Epithelial cell of prostate (primary cell): ENCODE measurements at regions not wholly inside any gene's neighbourhood (a gene's known extent, or its start where the extent isn't known, plus 50 kb on each side); places are given as distances from the start of the nearest gene placed in this dataset.

Experiments
- DNase-seq: peaks from one replicate; pipeline ENCODE4 v3.0.0-alpha.2; 2011; ENCODE audit warnings: low read depth, low spot score
- H3K27ac ChIP-seq: fragments of 450-650 bp; 2 replicates; pipeline ENCODE4 v1.5.1; 2017; ENCODE audit warnings: mild to moderate bottlenecking

DNA sequence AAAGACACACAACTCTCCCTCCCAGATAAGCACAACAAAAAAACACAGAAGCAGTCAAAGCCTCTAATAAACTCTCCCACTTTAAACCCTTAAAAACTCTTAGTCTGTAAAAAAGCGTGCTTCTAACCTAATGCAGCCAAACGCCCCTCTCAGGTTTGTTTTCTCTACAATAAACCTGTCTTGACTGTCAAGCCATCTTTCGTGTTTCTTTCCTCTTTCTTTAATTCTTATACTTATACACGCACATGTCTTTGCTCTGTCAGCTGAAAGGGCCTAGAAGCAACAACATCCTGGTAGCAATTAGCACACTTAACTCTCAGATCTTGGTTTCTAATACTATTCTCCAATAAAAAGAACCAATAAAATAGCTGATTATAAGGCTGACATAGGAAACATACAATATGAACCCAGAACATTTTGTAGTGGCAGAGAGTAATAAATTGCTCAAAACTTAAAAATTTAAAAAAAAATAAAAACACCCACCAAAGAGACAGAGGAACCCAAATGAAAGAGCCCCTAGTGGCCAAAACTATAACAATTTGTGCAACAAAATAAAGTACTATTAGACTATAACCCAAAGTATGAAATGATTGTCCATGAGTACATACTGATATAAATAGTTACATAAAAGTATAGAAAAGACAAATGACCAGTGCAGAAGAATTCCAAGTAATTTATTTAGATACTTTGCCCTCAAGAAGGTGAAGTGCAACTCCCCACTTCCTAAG lies 440.4 kb upstream of the ADGRL3 start:
- no peak for DNase-seq
- no peak overlapping the region for H3K27ac ChIP-seq

DNA sequence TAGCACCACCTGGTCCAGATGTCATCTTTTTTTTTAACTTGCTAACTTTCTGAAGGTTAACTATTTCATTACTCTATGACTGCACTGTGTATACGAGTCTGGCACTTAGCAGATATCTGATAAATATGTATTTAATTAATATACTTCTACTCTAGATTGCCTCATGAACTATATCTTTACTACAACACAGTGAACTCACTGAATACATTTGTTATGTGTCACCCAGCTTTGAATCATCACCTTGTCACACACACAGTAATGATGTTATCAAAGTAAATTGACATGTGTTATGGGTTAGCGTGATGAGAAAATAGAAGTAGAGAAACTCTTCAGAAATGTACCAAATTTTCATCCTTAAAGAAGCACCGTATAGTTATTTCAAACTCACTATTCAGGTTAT lies 419.3 kb upstream of the ADGRL3 start:
- DNase-seq, result no peak
- H3K27ac ChIP-seq, result no peak overlapping the region

DNA sequence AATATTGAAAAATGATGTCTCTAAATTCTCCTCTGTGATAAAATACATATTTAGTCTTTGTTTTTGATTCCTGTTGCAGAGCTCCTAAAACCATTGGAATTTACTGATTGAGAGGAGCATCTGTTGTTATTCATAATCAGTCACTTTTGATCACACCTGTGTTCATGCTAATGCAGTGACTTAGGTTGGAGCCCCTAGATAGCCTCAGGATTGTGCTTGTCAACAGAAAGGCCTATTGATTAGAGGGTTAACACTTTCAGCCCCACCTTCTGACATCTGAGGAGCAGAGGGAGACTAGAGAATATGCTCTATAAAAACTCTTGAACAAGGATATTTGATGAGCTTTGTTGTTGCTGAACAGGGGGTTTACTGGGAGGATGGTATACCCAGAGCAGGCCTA lies 409.5 kb upstream of the ADGRL3 start:
- H3K27ac ChIP-seq, result no peak overlapping the region
- no peak for DNase-seq

DNA sequence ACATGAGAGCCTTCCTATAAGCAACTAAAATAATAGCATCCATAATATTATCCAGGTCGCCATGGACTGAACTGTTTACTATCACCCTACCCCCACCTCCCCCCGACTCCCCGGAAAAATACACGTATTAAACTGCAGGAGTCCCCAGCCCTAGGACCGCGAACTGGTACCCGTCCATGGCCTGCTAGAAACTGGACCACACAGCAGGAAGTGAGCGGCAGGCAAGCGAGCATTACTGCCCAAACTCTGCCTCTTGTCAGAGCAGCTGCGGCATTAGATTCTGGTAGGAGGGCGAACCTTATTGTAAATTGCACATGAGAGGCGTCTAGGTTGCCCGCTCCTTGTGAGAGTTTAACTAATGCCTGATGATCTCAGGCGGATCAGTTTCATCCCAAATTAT lies 405.8 kb upstream of the ADGRL3 start:
- no peak for DNase-seq
- H3K27ac ChIP-seq, result no peak overlapping the region

DNA sequence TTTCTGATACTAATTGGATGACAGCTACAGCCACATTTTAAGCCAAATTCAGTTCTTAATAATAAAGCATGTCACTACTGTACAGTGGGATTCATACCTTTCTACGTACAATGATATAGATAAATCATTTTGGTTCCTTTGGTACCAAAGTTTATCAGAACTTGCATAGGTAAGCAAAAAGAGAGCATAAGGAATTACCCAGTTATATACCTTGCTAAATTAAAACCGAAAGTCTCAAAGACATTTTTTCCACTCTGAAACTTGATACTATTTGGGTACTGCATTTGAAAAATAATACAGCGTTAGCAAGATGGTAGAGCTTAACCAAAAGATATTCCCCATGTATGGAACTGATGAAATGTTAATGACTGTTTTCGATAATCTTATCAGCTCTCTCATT lies 400.9 kb upstream of the ADGRL3 start:
- H3K27ac ChIP-seq, result no peak overlapping the region
- DNase-seq, result no peak

DNA sequence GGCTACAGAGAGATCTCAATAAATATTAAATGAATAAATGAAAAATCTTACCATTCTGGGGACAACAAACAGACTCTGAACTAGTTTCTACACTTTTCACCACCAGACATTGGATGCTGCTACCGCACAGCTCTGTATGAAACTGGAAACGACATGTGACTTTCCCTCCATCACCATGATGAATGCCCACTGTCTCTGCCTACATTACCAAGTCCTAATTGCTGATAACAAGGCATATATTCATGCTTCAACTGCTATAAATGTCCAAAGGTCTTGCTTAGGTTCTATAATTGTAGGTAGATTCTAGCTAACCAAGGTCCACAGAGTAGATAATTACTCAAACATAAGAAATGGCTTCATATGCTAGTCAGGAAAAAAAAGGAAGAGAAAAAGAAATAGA lies 399.4 kb upstream of the ADGRL3 start:
- no peak overlapping the region for H3K27ac ChIP-seq
- DNase-seq, result no peak

DNA sequence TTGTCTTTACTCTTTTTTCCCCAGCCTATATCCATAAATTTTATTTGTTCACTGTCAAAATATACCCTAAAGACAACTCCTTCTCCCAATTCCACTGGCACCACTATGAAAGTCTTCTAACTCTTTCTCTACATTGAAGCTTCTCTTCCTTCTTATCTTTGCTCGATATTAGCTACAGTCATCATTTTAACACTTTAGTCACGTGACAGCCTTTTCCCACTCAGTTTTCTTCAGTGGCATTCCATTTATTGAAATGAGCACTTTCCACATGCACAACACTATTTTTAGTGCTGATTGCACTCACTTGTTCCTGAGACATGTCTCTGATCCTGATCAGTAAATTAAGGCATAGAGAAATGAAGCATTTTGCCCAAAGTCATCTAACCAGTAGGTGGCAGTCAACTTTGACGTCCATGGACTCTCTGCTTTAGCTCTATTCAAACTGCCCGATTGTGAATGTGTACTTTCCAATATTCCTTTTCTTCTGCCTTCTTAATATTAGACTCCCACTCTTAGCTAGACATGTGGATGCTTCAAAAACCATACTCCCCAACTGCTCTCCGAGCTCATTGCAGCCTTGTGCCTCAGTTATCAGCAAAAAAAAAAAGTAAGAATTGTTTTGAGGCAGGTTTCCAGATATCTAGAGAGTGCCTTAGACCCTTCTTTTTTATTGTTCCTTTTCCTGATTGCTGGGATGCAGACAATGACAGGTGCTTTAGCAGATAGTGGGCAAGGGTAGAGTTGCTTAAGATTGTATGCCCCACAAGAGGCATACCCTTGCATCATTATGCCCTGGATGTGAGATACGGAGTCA lies 394.4 kb upstream of the ADGRL3 start:
- DNase-seq, result no peak
- no peak overlapping the region for H3K27ac ChIP-seq

DNA sequence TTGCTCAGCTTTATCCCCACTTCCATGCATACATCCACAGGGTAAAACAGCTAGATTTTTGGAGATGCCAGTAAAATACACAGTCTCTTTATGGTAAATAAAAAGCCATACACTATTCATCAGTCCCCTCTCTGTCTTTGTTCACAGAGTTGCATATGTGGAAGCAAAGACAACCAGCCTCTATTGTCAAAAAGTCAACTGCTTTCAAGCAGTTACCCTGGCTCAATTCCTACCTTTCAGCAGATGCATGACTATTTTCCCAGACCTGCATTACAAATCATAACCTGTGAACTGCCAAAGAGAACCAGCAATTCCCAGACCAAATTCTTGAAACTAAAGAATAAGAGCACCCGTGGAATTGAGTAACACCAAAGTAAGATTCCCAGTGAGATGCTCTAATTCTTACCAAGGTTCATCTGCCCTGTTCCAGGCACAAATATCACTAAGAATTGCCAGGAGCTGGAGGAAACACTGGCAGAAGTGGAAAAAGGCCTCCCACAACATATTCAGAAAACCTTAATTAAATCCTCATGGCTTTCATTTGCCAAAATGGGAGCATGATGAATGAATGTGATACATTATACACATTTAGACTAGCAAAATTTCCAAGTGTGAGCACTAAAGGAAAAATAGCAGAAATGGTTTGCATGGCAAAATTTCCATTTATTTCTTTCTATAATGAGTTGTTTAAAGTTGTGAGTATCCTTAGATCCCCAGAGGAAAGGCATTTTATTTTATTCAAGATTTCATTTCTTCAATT lies 391.2 kb upstream of the ADGRL3 start:
- no peak for DNase-seq
- no peak overlapping the region for H3K27ac ChIP-seq

DNA sequence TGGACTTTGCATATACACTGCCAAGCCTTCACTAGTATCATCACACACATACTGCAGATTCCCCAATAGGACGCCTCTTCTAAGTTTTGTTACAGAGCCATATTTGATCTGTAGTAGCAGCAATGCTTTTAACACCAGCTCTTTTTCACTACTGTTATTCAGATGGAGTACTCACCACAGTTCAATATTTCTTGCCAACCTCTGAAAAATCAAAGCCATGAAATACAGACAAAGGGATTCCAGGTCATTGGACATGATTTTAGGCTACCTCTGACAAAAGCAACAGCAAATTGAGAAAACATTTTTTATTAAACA lies 390.7 kb upstream of the ADGRL3 start:
- no peak for DNase-seq

DNA sequence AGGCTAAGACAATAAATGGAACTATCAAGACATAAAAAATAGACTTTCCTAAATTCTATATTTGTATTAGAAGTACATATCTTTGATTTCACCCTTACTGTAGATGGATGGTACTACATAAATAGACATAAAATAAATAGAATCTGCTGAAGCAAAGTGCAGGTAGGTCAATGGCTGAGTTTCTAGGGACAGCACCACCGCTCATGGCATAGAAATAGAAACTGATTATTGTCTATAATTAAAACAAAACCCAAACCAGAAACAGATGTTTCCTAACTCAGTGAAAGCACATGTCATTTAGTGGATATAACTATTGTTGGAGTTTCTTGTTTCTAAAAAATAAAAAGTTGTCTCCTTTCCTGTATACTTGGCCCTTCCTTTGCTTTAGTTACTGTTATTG lies 387.3 kb upstream of the ADGRL3 start:
- no peak for DNase-seq
- no peak overlapping the region for H3K27ac ChIP-seq

More for the DNA sequence above, 390.7 kb upstream of the ADGRL3 start:
- H3K27ac ChIP-seq, result no peak overlapping the region

DNA sequence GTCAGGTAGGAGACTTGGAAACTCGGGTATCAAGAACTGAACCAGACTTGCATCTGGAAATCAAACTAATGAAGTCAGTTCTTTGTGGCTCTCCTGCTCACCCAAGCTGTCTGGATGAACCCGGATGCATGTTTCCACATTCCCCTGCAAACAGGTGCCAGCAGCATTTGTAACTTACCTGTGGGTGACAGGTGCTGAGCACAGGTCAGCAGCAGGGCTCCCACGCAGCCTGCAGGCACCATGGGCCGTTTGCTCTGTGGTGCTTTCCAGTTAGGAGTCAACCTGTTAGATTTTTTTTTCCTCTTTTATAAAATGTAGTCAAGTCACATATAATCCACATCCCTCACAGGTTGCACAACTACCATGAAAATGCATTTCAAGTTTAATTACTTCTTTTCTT lies 385.6 kb upstream of the ADGRL3 start:
- H3K27ac ChIP-seq, result no peak overlapping the region
- no peak for DNase-seq

DNA sequence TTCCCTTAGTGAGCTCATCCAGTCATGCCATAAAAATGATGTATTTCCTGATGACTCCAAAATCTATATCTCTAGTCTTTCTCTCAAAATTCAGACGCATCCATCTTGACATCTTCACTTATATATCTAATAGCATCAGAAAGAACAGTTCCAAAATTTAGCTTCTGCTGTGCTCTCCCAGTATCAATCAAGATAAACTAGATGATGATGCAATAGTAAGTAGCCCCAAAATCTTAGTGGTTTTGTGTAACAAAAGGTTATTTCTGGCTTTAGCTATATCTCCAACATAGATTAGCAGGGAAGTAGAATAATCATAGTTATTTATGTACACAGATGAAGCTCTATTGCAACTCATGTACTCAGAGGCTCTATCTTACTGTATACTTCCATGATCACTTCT lies 382.5 kb upstream of the ADGRL3 start:
- DNase-seq, result no peak
- no peak overlapping the region for H3K27ac ChIP-seq

DNA sequence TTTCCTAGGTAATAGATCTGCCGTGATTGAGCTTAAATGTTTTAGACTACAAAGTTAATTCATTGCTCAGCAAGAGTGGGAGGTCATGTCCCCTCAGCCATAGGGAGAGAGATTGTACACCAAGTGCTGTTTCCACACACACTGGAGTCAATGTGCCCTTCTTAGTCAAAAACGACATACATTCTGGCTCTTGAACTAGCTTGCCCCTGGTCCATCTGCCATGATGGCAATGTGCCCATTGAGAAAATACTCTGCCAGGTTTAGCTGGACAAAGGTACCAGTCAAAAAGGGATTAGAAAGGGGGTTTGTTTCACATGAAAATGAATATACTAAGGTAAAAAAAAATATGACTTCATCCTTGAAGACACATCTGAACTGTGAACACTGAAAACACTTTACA lies 377.1 kb upstream of the ADGRL3 start:
- no peak for DNase-seq
- H3K27ac ChIP-seq, result no peak overlapping the region

DNA sequence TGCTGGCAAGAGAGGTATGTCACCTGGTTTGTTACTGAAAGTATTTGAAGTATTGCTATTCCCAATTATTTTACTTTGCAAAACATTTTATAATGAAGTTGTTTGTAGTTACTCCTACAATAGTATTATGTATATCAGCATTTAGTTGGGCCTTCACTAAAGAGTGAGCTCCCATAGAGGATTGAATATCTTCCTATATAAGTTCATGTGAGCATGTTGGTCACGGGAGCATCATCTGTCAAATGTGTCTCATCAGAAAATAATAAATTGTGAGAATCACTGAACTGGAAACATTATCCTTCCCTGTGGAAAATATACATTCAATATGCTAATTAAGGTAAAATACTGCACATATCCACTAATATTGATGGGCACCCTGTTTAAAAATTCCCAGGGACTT lies 360.1 kb upstream of the ADGRL3 start:
- no peak for DNase-seq
- H3K27ac ChIP-seq, result no peak overlapping the region

DNA sequence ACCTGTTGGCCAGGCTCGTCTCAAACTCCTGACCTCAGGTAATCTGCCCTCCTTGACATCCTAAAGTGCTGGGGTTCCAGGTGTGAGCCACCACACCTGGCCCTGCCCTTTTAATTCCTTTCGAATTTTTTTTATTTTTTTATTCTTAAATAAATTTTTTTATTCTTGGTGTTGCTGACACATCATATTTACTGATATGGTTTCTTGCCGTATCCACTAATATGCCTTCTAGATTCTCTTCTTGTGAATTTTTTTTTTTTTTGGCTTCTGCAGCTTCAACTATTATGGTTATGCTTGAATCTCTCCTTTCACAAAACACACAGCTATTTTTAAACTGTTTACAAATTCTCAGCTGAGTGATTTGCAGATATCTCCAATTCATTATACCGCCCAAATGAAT lies 353.4 kb upstream of the ADGRL3 start:
- no peak for DNase-seq
- no peak overlapping the region for H3K27ac ChIP-seq

DNA sequence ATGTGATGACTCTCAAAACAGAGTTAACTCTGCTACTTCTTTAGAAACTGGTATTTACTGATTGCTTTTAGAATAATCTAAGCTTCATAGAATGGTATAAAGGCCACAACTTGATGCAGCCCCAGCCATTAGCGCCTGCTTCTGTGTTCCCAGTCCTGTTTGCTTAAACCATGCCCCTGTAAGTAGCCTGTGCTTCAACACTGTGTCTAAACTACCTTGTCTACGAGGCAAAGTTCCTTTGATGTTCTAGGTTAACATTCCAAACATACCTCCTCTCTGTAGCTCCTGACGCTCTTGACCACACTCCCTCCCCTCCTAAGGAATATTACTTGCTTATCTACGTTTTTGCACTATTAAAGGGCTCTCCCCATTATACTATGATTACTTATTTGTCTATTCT lies 352.5 kb upstream of the ADGRL3 start:
- no peak for DNase-seq
- H3K27ac ChIP-seq, result no peak overlapping the region

DNA sequence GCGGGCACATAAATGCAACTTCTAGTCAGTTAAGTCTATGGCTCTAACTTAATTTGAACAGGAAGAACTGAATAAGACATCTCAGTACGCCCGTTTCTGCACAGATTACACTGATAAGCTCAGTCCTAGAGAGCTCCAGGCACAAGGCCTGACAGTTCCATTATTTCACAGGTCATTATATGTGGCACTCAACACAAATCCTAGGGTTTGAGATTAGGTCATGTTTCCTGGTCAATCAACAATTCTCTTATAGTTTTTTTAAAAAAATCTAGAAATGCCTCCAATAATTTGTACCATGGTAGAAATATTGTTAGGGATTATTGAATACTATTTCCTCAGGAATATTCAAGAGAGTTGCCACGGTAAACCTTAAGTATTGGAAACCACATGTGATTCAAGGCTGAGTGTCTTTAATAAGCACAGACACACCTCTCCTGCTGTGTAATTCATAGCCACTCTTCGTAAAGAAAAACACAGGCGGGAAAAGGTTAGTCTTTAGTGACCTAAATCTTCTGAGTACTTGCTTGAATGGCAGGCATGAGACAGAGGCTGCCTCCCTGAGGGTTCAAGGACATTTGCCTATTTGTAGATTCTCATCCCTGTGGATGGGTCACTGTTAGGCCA lies 342.9 kb upstream of the ADGRL3 start:
- DNase-seq, result no peak

DNA sequence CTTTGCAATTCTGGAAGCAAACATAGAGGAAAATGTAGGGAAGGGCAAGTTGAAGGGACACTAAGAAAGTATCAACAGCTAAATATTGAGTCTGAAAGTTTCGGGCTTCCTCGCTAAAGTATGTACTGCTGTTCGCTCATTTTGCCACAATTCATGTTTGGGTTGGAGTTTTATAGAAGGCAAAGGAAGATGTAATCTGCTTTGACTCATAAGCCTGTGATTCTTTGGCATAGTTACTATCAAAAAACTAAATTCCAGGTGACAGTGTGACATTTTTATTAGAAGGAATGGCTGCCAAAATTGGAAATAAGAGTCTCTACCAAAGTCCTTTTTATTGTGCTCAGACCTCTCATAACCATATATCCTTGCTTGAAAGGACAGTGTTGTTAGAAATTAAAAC lies 336.7 kb upstream of the ADGRL3 start:
- DNase-seq, result no peak
- no peak overlapping the region for H3K27ac ChIP-seq

More for the DNA sequence above, 342.9 kb upstream of the ADGRL3 start:
- H3K27ac ChIP-seq, result no peak overlapping the region

DNA sequence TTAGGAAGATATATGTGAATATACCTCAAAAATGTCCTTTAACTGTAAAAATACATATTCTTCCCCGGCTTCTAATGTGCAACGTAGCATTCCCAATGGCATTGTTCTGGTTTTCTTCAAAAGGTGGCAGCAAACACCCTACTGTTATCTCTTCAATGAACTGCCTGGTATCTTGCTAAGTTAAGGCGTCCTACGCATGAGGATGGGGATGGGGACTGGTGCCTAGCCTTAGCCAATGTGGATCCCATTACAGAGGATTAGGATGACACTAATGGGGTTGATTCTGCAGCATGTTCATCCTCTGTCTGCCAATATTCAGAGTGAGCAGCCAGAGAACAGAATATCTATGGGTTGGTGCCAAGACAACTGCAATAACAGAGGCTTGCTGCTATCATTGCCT lies 334.9 kb upstream of the ADGRL3 start:
- DNase-seq, result no peak
- H3K27ac ChIP-seq, result no peak overlapping the region

DNA sequence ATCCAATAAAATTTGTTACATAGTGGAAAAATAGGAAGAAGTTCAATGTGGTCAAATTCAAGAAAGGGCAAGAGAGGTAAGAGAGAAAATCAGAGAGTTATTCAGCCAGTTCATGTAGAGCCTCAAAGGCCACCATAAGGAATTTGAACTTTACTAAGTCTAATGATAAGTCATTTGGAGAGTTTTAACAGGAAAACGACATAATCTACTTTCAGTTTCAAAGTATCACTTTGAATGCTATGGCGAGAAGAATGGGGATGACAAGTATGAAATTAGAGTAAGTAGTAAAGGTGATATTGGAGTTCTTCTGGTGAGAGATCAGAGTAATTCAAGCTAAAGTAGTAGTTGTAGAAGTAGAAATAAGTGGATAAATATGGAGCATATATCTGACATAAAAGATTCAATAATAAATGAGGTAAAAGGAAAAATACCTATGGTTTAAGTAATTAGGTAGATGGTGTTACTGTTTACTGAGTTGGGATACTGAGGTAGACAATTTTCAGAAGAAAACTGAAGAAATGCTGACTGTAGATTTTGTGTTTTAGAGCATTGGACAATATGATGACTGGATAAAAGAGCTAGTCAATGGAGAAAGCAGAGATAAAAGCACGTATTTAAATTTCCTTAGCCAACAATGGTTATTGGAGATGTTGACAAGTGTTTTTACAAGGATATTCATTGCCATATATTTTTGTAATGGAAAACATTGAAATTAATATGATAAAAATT lies 331.7 kb upstream of the ADGRL3 start:
- no peak overlapping the region for H3K27ac ChIP-seq
- DNase-seq, result no peak
